Glutamatergic neuron (in vitro differentiated cells): ENCODE measurements at regions not wholly inside any gene's neighbourhood (a gene's known extent, or its start where the extent isn't known, plus 50 kb on each side); places are given as distances from the start of the nearest gene placed in this dataset.

Experiments used
- DNase-seq: peaks from one replicate; pipeline ENCODE4 v3.0.0; 2022
- H3K27ac Mint-ChIP-seq: one replicate; pipeline ENCODE4 v1.8.0; 2020; ENCODE audit warnings: mild to moderate bottlenecking, mixed read lengths, inconsistent platforms; ENCODE audit not compliant: unreplicated experiment
- H3K27me3 Mint-ChIP-seq: one replicate; pipeline ENCODE4 v1.8.0; 2020; ENCODE audit warnings: mild to moderate bottlenecking, moderate library complexity, mixed read lengths, inconsistent platforms; ENCODE audit not compliant: unreplicated experiment
- H3K36me3 Mint-ChIP-seq: one replicate; pipeline ENCODE4 v1.8.0; 2020; ENCODE audit warnings: mild to moderate bottlenecking, mixed read lengths, inconsistent platforms; ENCODE audit not compliant: unreplicated experiment
- H3K4me1 Mint-ChIP-seq: one replicate; pipeline ENCODE4 v1.8.0; 2020; ENCODE audit warnings: mild to moderate bottlenecking, low read depth, mixed read lengths, inconsistent platforms; ENCODE audit not compliant: unreplicated experiment
- H3K4me3 Mint-ChIP-seq: one replicate; pipeline ENCODE4 v1.8.0; 2020; ENCODE audit warnings: mild to moderate bottlenecking, mixed read lengths, inconsistent platforms; ENCODE audit not compliant: unreplicated experiment
- H3K9me3 Mint-ChIP-seq: one replicate; pipeline ENCODE4 v1.8.0; 2020; ENCODE audit warnings: mild to moderate bottlenecking, moderate library complexity, mixed read lengths, inconsistent platforms; ENCODE audit not compliant: unreplicated experiment
- CTCF ChIP-seq: fragments of 200-600 bp; sonication (generic); IDR thresholded peaks from one replicate; pipeline ENCODE4 v1.5.0; 2021; ENCODE audit not compliant: partially characterized antibody, unreplicated experiment

GRCh38 chr1:4975856-4976255 is 321.4 kb downstream of the AJAP1 start:
- Mint-ChIP-seq H3K27ac (no peak overlapping the region), H3K36me3 (peaks cover 6% of the 10 kb centered on the region), H3K4me1 (no peaks in the 10 kb centered on the region), H3K4me3 (no peak overlapping the region), H3K9me3 (peaks cover 16% of the 10 kb centered on the region), H3K27me3 (peaks cover 5% of the 10 kb centered on the region)
- no peak for DNase-seq
- no peak for TF ChIP-seq CTCF

- DNase-seq: no peak
- Mint-ChIP-seq H3K9me3 (peaks cover 20% of the 10 kb centered on the region), H3K27me3 (peaks cover 5% of the 10 kb centered on the region), H3K36me3 (peaks cover 10% of the 10 kb centered on the region), H3K4me1 (no peaks in the 10 kb centered on the region), H3K27ac (no peak overlapping the region), H3K4me3 (no peak overlapping the region)
- TF ChIP-seq CTCF: no peak
These were observed 320.7 kb downstream of the AJAP1 start for GRCh38 chr1:4974981-4975685.

- Mint-ChIP-seq H3K9me3 (peaks cover 20% of the 10 kb centered on the region), H3K27me3 (peaks cover 5% of the 10 kb centered on the region), H3K36me3 (peaks cover 10% of the 10 kb centered on the region), H3K27ac (no peak overlapping the region), H3K4me3 (no peak overlapping the region), H3K4me1 (no peaks in the 10 kb centered on the region)
- DNase-seq: no peak
- no peak for TF ChIP-seq CTCF
These were observed 318.9 kb downstream of the AJAP1 start for GRCh38 chr1:4973341-4973740.

GRCh38 chr1:4972761-4973320 is 318.4 kb downstream of the AJAP1 start:
- Mint-ChIP-seq H3K4me1 (no peaks in the 10 kb centered on the region), H3K36me3 (peaks cover 10% of the 10 kb centered on the region), H3K27me3 (peaks cover 5% of the 10 kb centered on the region), H3K27ac (no peak overlapping the region), H3K9me3 (peaks cover 21% of the 10 kb centered on the region), H3K4me3 (no peak overlapping the region)
- DNase-seq: no peak
- no peak for TF ChIP-seq CTCF

- Mint-ChIP-seq H3K36me3 (peaks cover 10% of the 10 kb centered on the region), H3K9me3 (peaks cover 24% of the 10 kb centered on the region), H3K4me3 (no peak overlapping the region), H3K4me1 (no peaks in the 10 kb centered on the region), H3K27ac (no peak overlapping the region), H3K27me3 (peaks cover 6% of the 10 kb centered on the region)
- TF ChIP-seq CTCF: no peak
- DNase-seq: no peak
These were observed 317.3 kb downstream of the AJAP1 start for GRCh38 chr1:4971666-4972065.
